GM10266 (cell line): ENCODE measurements at regions not wholly inside any gene's neighbourhood (a gene's known extent, or its start where the extent isn't known, plus 50 kb on each side); places are given as distances from the start of the nearest gene placed in this dataset.
"Not testable (repeated sequence)": the region's sequence is repeated elsewhere in the genome, so short reads cannot be mapped to it uniquely, and the experiment has no call there.

Experiments
- DNase-seq: peaks from one replicate; pipeline ENCODE4 v3.0.0; 2012; ENCODE audit errors: extremely low spot score
- TF ChIP-seq, protein P1 (sequence below): IDR thresholded peaks from 2 replicates; pipeline ENCODE4 v1.5.1; 2012; ENCODE audit warnings: mild to moderate bottlenecking, low read depth; ENCODE audit not compliant: control insufficient read depth, insufficient read depth; ENCODE audit errors: missing control alignments

DNA sequence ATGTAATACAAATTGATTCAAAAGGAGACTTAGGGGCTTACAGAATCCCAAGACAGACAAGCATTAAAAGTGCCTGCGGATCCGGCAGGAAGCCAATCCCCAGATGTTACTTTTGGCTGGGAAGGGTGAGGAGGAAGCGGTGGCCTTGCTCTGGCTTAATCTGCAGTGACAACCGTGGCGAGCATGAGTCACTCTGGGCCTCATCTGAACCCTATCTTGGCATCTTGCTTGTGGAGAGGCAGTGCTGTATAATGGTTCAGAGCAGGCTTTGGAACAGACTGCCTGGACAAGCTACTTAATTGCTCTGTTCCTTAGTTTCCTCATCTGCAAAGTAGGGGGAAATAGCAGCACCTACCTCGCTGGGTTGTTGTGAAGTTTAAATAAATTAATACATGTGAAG, 74.1 kb downstream of the XCL2 start:
- no peak for DNase-seq
- TF ChIP-seq, protein P1, sequence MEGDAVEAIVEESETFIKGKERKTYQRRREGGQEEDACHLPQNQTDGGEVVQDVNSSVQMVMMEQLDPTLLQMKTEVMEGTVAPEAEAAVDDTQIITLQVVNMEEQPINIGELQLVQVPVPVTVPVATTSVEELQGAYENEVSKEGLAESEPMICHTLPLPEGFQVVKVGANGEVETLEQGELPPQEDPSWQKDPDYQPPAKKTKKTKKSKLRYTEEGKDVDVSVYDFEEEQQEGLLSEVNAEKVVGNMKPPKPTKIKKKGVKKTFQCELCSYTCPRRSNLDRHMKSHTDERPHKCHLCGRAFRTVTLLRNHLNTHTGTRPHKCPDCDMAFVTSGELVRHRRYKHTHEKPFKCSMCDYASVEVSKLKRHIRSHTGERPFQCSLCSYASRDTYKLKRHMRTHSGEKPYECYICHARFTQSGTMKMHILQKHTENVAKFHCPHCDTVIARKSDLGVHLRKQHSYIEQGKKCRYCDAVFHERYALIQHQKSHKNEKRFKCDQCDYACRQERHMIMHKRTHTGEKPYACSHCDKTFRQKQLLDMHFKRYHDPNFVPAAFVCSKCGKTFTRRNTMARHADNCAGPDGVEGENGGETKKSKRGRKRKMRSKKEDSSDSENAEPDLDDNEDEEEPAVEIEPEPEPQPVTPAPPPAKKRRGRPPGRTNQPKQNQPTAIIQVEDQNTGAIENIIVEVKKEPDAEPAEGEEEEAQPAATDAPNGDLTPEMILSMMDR = no peak

- TF ChIP-seq, protein P1 = no peak
- DNase-seq = no peak
These were observed 75.0 kb downstream of the XCL2 start for GRCh38 chr1:168468822-168469221.

- DNase-seq = no peak
- TF ChIP-seq, protein P1 = no peak
These were observed 75.6 kb downstream of the XCL2 start for GRCh38 chr1:168468042-168468809.

DNA sequence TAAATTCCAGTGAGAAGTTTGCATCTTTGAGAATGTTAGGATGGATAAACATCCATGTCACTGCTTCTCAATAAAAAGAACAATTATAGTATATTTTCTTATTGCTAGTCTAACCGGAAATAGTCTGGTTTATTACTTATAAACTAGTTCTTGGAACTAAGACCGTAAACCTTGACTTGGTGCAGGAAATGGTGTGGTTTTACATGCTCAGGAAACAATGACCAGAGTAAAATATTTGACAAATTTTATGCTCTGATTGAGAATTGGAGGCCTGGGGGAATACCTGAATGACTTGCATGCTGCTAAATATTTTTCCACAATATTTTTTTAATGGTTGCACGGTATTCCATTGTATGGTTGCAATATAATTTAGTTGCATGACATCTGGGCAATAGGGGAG, 76.3 kb downstream of the XCL2 start:
- TF ChIP-seq, protein P1 = no peak
- no peak for DNase-seq

- TF ChIP-seq, protein P1 = no peak
- DNase-seq = peak; percentile 22
These were observed 77.1 kb downstream of the XCL2 start for GRCh38 chr1:168466714-168467131.

- peak; percentile 51 for DNase-seq
- TF ChIP-seq, protein P1 = no peak
These were observed 77.6 kb downstream of the XCL2 start for GRCh38 chr1:168466092-168466713.

DNA sequence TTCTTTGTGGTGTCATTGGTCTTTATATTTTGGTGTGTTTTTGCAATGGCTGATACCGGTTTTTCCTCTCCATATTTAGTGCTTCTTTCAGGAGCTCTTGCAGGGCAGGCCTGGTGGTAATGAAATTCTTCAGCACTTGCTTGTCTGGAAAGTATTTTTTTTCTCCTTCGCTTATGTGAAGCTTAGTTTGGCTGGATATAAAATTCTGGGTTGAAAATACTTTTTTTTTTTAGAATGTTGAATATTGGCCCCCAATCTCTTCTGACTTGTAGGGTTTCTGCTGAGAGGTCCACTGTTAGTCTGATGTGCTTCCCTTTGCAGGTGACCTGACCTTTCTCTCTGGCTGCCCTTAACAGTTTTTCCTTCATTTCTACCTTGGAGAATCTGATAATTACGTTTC, 82.7 kb downstream of the XCL2 start:
- DNase-seq = not testable (repeated sequence)

DNA sequence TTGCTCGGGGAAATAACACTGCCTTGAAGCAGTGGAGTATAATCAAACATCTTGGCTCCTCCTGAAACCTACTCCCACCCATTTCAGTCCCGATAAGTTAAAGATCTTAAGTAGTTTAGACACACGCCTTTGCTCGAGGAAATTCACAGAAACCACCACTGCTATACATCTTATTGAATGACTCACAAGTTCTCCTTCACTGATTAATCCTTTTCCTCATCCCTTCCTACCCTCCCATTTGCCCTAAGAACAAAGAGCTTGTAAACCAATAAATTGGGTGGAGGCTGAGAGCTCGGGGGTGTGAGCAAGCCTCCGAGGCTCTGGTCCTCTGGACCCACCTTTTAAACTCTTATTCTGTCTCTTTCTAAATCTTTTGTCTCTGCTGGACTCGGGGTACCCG, 86.5 kb downstream of the XCL2 start:
- not testable (repeated sequence) for DNase-seq
